ENCODE measurements at regions not wholly inside any gene's neighbourhood (a gene's known extent, or its start where the extent isn't known, plus 50 kb on each side); places are given as distances from the start of the nearest gene placed in this dataset.

DNA sequence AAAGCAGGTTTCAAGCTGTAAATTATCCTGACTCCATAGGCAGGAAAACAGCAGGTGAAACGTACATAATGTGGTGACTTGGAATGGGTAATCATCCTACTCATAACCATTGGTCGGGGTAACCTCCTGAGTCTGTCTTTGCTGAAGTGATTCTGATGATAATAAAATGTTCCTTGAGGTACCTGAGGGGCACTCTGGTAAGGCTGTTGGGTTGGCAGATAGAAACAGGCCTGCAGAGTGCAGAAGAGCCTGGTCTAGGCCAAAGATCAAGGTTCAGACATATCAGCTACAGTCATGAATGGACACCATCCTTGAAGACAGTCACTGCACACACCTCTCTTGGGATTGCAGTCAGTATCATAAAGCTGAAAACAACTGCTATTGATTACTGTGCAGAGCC lies 174.7 kb upstream of the RPL34 start:
- no peaks in the 10 kb centered on the region for H3K36me3 ChIP-seq (replicated peaks in 1 of 2; ENCODE audit: control insufficient read depth in 1 of 2, insufficient read depth in 2 of 2, low read length in 2 of 2)
- Mint-ChIP-seq H3K4me3 (no peak overlapping the region), H3K4me1 (no peaks in the 10 kb centered on the region), H3K27me3 (ENCODE audit: low read depth in 3 of 3) (peaks cover 0 to 2% (median under 1%) of the 10 kb centered on the region in 3 donors), H3K9me3 (peaks cover 0 to 10% (median 6%) of the 10 kb centered on the region in 7 donors), H3K36me3 (no peaks in the 10 kb centered on the region), H3K27ac (no peak overlapping the region)
- H3K4me3 ChIP-seq (replicated peaks in 1 of 3; ENCODE audit: low read depth in 2 of 3, low read length in 3 of 3), result no peak overlapping the region
- no peaks in the 10 kb centered on the region for H3K79me2 ChIP-seq (ENCODE audit: insufficient read depth, low read length)
- H3K27ac ChIP-seq (ENCODE audit: low read depth in 1 of 2, low read length in 2 of 2), result no peak overlapping the region
- H2AFZ ChIP-seq (ENCODE audit: insufficient read depth, low read depth, low read length, poor library complexity, severe bottlenecking), result no peak overlapping the region
- H3K4me2 ChIP-seq (replicated peaks; ENCODE audit: extremely low read depth, low read length, poor library complexity, severe bottlenecking), result no peak overlapping the region
- TF ChIP-seq, protein P1, sequence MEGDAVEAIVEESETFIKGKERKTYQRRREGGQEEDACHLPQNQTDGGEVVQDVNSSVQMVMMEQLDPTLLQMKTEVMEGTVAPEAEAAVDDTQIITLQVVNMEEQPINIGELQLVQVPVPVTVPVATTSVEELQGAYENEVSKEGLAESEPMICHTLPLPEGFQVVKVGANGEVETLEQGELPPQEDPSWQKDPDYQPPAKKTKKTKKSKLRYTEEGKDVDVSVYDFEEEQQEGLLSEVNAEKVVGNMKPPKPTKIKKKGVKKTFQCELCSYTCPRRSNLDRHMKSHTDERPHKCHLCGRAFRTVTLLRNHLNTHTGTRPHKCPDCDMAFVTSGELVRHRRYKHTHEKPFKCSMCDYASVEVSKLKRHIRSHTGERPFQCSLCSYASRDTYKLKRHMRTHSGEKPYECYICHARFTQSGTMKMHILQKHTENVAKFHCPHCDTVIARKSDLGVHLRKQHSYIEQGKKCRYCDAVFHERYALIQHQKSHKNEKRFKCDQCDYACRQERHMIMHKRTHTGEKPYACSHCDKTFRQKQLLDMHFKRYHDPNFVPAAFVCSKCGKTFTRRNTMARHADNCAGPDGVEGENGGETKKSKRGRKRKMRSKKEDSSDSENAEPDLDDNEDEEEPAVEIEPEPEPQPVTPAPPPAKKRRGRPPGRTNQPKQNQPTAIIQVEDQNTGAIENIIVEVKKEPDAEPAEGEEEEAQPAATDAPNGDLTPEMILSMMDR (IDR thresholded peaks at IDR 0.05), result no peak
- no peak overlapping the region for H3K9ac ChIP-seq (ENCODE audit: insufficient read depth, low read length, poor library complexity, severe bottlenecking)
- DNase-seq, result no peak
- intact Hi-C loops (cut with micrococcal nuclease), result no loop called here
- no peaks in the 10 kb centered on the region for H3K27me3 ChIP-seq (ENCODE audit: control insufficient read depth in 2 of 2, insufficient read depth in 2 of 2, low read length in 2 of 2)
- H3K9me3 ChIP-seq (replicated peaks in 1 of 2; ENCODE audit: control insufficient read depth in 1 of 2, insufficient read depth in 1 of 2, low read length in 2 of 2), result peaks cover 0 to 8% of the 10 kb centered on the region in 2 donors
- no peaks in the 10 kb centered on the region for H3K4me1 ChIP-seq (ENCODE audit: control insufficient read depth in 1 of 2, insufficient read depth in 2 of 2, low read length in 2 of 2)
- no CpG with 5 or more reads among the region's 2 CpGs for WGBS (ENCODE audit: insufficient coverage)
- H4K20me1 ChIP-seq (ENCODE audit: insufficient read depth, low read length), result no peaks in the 10 kb centered on the region

DNA sequence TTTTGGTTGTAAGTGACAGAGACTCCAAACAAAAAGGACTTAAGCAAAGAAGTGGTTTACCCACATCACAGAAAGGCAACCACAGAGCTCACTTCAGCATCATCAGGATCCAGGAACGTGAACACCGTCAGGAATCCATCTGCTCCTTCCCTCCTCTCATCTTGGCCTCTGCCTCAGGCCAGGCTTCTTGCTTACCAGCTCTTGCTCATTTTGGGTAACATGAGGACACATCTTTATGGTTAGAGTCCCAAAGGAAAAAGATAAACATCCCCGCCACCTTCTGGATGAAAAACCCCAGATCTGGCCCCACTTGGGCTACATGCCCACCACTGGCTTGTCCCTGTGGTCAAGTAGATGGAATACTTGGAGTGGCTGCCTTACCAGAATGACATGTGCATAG lies 176.8 kb upstream of the RPL34 start:
- H3K27ac Mint-ChIP-seq, result no peak overlapping the region
- H3K4me2 ChIP-seq (replicated peaks; ENCODE audit: extremely low read depth, low read length, poor library complexity, severe bottlenecking), result no peak overlapping the region
- H3K4me1 ChIP-seq (ENCODE audit: control insufficient read depth in 1 of 2, insufficient read depth in 2 of 2, low read length in 2 of 2), result no peaks in the 10 kb centered on the region
- H3K9me3 Mint-ChIP-seq, result peaks cover 0 to 21% (median 13%) of the 10 kb centered on the region in 7 donors
- H2AFZ ChIP-seq (ENCODE audit: insufficient read depth, low read depth, low read length, poor library complexity, severe bottlenecking), result no peak overlapping the region
- H3K4me1 Mint-ChIP-seq, result no peaks in the 10 kb centered on the region
- H3K4me3 Mint-ChIP-seq, result no peak overlapping the region
- no peak overlapping the region for H3K27ac ChIP-seq (ENCODE audit: low read depth in 1 of 2, low read length in 2 of 2)
- no peak overlapping the region for H3K9ac ChIP-seq (ENCODE audit: insufficient read depth, low read length, poor library complexity, severe bottlenecking)
- H3K4me3 ChIP-seq (replicated peaks in 1 of 3; ENCODE audit: low read depth in 2 of 3, low read length in 3 of 3), result no peak overlapping the region
- DNase-seq, result no peak
- no CpG with 5 or more reads among the region's 3 CpGs for whole genome bisulfite sequencing (ENCODE audit: insufficient coverage)
- no peaks in the 10 kb centered on the region for H3K27me3 ChIP-seq (ENCODE audit: control insufficient read depth in 2 of 2, insufficient read depth in 2 of 2, low read length in 2 of 2)
- TF ChIP-seq, protein P1 (IDR thresholded peaks at IDR 0.05), result no peak
- H3K27me3 Mint-ChIP-seq (ENCODE audit: low read depth in 3 of 3), result peaks cover 0 to 2% (median 0%) of the 10 kb centered on the region in 3 donors
- no peaks in the 10 kb centered on the region for H3K36me3 ChIP-seq (replicated peaks in 1 of 2; ENCODE audit: control insufficient read depth in 1 of 2, insufficient read depth in 2 of 2, low read length in 2 of 2)
- H3K79me2 ChIP-seq (ENCODE audit: insufficient read depth, low read length), result no peaks in the 10 kb centered on the region
- H3K9me3 ChIP-seq (replicated peaks in 1 of 2; ENCODE audit: control insufficient read depth in 1 of 2, insufficient read depth in 1 of 2, low read length in 2 of 2), result peaks cover 0 to 8% of the 10 kb centered on the region in 2 donors
- intact Hi-C loops (cut with micrococcal nuclease), result no loop called here
- no peaks in the 10 kb centered on the region for H4K20me1 ChIP-seq (ENCODE audit: insufficient read depth, low read length)
- no peaks in the 10 kb centered on the region for H3K36me3 Mint-ChIP-seq
